Lung (tissue), 11 donors: ENCODE measurements at regions not wholly inside any gene's neighbourhood (a gene's known extent, or its start where the extent isn't known, plus 50 kb on each side); places are given as distances from the start of the nearest gene placed in this dataset.
A peak's percentile ranks its signal among the peaks of the same experiment; 100 is the strongest.

Experiments
- ATAC-seq: fragments of 200-7000 bp; cut with Tn5 transposase; one replicate; pipeline ENCODE4 v1.9.1; 2020; ENCODE audit warnings: moderate number of reproducible peaks; ENCODE audit not compliant: insufficient read depth, low FRiP score
- DNase-seq, 3 donors: peaks; one replicate each; pipeline ENCODE4 v3.0.0-alpha.2; 2013 to 2017
- H3K27ac ChIP-seq, 2 donors: one replicate each; pipeline ENCODE4 v1.5.1; 2013; ENCODE audit warnings: mild to moderate bottlenecking in 2 of 2, moderate library complexity in 2 of 2, control low read depth in 1 of 2, inconsistent platforms in 1 of 2, low read depth in 1 of 2, low read length in 1 of 2
- H3K27me3 ChIP-seq, 3 donors: one replicate each; pipeline ENCODE4 v1.5.1; 2013; ENCODE audit warnings: low read length in 2 of 3; ENCODE audit not compliant: control insufficient read depth in 3 of 3, insufficient read depth in 3 of 3
- H3K36me3 ChIP-seq, 4 donors: one replicate each; pipeline ENCODE4 v1.5.1; 2013; ENCODE audit warnings: low read length in 4 of 4, mild to moderate bottlenecking in 1 of 4, moderate library complexity in 1 of 4; ENCODE audit not compliant: control insufficient read depth in 4 of 4, insufficient read depth in 4 of 4
- H3K4me1 ChIP-seq, 5 donors: one replicate each; pipeline ENCODE4 v1.5.1; 2013; ENCODE audit warnings: low read length in 5 of 5, mild to moderate bottlenecking in 2 of 5, moderate library complexity in 1 of 5; ENCODE audit not compliant: control insufficient read depth in 5 of 5, insufficient read depth in 5 of 5
- H3K4me3 ChIP-seq: one replicate; pipeline ENCODE4 v1.5.1; 2013; ENCODE audit warnings: mild to moderate bottlenecking, control low read depth, moderate library complexity
- H3K9ac ChIP-seq, 2 donors: one replicate each; pipeline ENCODE4 v1.5.1; 2013; ENCODE audit warnings: low read length in 2 of 2, control low read depth in 1 of 2; ENCODE audit not compliant: insufficient read depth in 1 of 2
- H3K9me3 ChIP-seq, 4 donors: one replicate each; pipeline ENCODE4 v1.5.1; 2013; ENCODE audit warnings: low read length in 3 of 4, mild to moderate bottlenecking in 1 of 4, moderate library complexity in 1 of 4; ENCODE audit not compliant: control insufficient read depth in 4 of 4, insufficient read depth in 3 of 4
- WGBS, 2 donors: extraction: QIAGEN DNeasy Blood & Tissue Kit; methylation state at CpG; one replicate each; pipeline ENCODE4 v1.1.7; 2013; 5-methylcytosine and 5-hydroxymethylcytosine counted together
- TF ChIP-seq, protein P1 (sequence below): IDR thresholded peaks from 2 replicates; pipeline ENCODE4 v1.5.1; 2012; ENCODE audit warnings: mild to moderate bottlenecking; ENCODE audit errors: control extremely low read depth, extremely low read depth
- donor health status: control.
- donor health status: control.
- donor health status: Bipolar disorder and iron deficiency.
- donor health status: healthy.
- donor health status: DM: yes; HTN: yes; CAD: no.

DNA sequence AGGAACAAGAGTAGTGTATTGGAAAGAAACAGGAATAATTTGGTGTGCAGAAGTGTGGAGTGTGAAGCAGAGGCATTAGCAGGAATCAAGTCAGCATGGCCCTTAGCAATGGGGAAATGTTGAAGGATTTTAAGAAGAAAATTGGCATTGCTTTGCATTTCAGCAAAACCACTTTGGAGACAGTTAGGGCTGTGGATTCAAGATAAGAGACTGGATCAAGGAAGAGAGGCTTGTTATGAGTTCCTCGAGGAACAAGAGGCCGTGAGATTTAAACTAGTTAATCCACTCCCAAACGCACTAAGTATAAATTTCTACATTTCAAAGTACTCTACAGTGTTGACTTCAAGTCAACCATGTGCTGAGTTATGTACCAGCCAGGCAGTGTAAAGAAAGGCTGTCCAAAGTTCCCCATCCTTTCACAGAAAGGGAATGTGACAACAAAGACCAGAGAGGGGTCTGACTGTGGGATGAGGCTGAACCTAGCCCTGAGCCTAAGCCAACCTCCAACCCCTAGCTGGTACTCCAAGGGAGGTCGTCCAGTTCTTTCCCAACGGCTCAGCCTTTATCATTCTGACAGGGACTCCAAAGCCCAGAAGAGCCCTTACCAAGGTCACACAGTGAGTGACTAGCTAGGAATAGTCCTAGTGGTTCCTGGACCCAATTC lies 91.2 kb upstream of the BMP4 start:
- DNase-seq (no peak), ATAC-seq (no peak)
- Histone ChIP-seq H3K27ac (no peak overlapping the region), H3K36me3 (no peaks in the 10 kb centered on the region), H3K9me3 (no peaks in the 10 kb centered on the region), H3K4me3 (no peak overlapping the region), H3K4me1 (peaks cover 0 to 9% (median 0%) of the 10 kb centered on the region in 5 donors), H3K9ac (no peak overlapping the region), H3K27me3 (no peaks in the 10 kb centered on the region)
- WGBS, 2 donors, result 65 to 81% methylated on average over 5 of the region's 5 CpGs
- TF ChIP-seq, protein P1, sequence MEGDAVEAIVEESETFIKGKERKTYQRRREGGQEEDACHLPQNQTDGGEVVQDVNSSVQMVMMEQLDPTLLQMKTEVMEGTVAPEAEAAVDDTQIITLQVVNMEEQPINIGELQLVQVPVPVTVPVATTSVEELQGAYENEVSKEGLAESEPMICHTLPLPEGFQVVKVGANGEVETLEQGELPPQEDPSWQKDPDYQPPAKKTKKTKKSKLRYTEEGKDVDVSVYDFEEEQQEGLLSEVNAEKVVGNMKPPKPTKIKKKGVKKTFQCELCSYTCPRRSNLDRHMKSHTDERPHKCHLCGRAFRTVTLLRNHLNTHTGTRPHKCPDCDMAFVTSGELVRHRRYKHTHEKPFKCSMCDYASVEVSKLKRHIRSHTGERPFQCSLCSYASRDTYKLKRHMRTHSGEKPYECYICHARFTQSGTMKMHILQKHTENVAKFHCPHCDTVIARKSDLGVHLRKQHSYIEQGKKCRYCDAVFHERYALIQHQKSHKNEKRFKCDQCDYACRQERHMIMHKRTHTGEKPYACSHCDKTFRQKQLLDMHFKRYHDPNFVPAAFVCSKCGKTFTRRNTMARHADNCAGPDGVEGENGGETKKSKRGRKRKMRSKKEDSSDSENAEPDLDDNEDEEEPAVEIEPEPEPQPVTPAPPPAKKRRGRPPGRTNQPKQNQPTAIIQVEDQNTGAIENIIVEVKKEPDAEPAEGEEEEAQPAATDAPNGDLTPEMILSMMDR, result no peak

DNA sequence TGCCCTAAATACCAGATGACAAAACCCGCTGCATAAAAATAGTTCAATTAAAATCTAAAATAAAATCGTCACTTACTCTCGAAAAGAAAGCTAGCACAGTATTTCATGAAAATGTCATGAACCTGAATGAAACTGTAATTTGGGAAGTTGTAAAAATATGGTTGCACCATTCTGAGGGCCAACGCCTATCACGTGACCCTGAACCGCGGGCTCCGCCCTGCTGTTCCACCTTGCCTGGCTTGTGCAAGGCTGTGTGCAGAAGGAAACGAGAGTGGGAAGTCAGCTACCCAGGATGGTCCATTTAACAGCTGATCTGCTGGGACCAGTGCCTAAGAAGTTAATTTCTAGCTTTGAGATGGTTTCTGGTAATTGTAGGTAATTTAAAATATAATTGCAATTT lies 91.7 kb upstream of the BMP4 start:
- TF ChIP-seq, protein P1, result no peak
- no peaks in the 10 kb centered on the region for H3K27me3 ChIP-seq
- 85 to 89% methylated on average over 9 of the region's 9 CpGs for WGBS, 2 donors
- no peaks in the 10 kb centered on the region for H3K9me3 ChIP-seq
- DNase-seq (no peak), ATAC-seq (no peak)
- H3K27ac ChIP-seq, result no peak overlapping the region
- H3K4me3 ChIP-seq, result no peak overlapping the region
- peaks cover 0 to 14% (median 0%) of the 10 kb centered on the region in 5 donors for H3K4me1 ChIP-seq
- no peaks in the 10 kb centered on the region for H3K36me3 ChIP-seq
- H3K9ac ChIP-seq, result no peak overlapping the region

DNA sequence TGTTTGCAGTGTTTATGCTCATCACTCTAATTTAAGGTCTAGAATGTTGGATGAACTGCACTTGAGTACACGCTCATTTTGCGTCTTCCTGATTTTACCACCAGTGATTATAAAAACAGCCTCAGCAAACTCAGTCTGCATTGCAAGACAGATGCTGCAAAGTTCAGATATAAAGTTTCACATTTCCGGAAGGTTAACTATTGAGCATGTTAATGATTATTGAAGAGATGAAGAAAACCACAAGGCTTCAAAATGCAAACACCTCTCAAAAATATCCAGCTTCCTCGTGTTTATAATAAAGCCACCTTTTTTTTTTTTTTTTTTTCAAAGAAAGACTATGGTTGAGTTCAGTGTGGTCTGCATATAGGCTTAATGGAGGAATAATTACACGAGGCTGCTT lies 92.1 kb upstream of the BMP4 start:
- no peak for DNase-seq
- Histone ChIP-seq H3K27ac (no peak overlapping the region), H3K27me3 (no peaks in the 10 kb centered on the region), H3K9ac (no peak overlapping the region), H3K9me3 (no peaks in the 10 kb centered on the region), H3K36me3 (no peaks in the 10 kb centered on the region), H3K4me3 (no peak overlapping the region), H3K4me1 (peaks cover 0 to 15% (median 0%) of the 10 kb centered on the region in 5 donors)
- 53 to 80% methylated on average over 5 of the region's 5 CpGs for WGBS, 2 donors
- TF ChIP-seq, protein P1, result no peak
- no peak for ATAC-seq

DNA sequence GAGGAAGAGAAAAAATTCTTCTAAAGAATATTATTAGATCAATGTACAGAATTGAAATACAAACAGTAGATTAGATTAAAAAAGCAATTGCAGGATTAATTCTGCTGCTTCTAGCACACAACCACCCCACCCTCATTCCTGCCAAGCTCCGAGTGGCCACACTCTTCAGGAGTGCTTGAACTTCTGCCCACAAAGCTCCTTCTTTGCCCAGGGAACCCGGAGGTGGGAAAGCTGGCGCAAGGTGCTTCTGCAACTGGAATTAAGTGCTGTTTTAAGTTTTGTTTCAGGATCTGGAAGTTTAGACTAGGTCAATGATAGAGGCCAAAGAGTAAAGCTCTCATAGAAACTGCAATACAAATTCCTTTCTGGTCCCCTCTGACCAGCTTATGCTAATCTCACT lies 94.1 kb upstream of the BMP4 start:
- WGBS, 2 donors, result 66 to 89% methylated on average over 3 of the region's 3 CpGs
- no peaks in the 10 kb centered on the region for H3K36me3 ChIP-seq
- TF ChIP-seq, protein P1, result no peak
- no peak overlapping the region for H3K27ac ChIP-seq
- no peaks in the 10 kb centered on the region for H3K27me3 ChIP-seq
- peak; percentile 81 for ATAC-seq
- no peak overlapping the region for H3K9ac ChIP-seq
- peaks cover 0 to 15% (median 0%) of the 10 kb centered on the region in 5 donors for H3K4me1 ChIP-seq
- peak in 2 of 3 donors; percentile 18 to 35 for DNase-seq
- no peaks in the 10 kb centered on the region for H3K9me3 ChIP-seq
- no peak overlapping the region for H3K4me3 ChIP-seq
